HuH-7.5 (cell line): ENCODE measurements at regions not wholly inside any gene's neighbourhood (a gene's known extent, or its start where the extent isn't known, plus 50 kb on each side); places are given as distances from the start of the nearest gene placed in this dataset.

Experiments
- DNase-seq: peaks from one replicate; pipeline ENCODE4 v3.0.0; 2011; ENCODE audit warnings: low spot score

DNA sequence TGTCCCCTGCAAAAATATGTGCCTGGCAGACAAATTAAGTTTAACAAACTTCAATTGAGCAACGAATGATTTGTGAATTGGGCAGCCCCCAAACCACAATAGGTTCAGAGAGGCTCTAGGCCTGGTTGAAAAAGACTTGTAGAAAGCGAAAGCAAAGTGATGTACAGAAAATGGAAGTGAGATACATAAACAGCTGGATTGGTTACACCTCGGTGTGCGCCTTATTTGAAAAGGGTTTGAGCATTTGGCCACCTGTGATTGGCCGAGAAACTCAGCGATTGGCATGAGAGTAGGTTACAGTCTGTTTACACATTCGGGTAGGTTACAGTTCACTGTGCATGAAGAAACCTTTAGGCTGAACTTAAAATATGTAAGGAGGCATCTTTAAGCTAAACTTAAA is 136.9 kb downstream of the CD83 start:
- no peak for DNase-seq

- DNase-seq, result no peak
Observed at GRCh38 chr6:14255916-14256315, 138.3 kb downstream of the CD83 start.

DNA sequence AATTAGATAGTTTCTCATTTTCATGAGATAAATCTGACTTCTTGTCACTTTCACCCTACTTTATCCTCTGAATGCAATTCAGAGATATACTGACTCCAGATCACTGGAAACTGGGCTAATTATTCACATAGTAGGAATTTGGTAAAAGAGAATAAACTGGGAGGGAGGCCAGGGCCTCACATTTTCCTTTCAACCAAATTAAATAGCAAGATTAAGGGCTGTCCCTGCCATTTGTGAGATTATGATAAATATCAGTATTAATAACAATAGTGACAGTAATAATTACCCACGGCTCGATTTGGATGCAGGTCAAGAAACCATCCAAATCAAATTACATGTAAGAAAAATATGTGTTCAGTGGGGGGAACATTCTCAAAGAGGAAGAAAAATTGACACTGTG is 140.5 kb downstream of the CD83 start:
- DNase-seq, result no peak

- DNase-seq, result no peak
Observed at GRCh38 chr6:14258695-14259593, 141.4 kb downstream of the CD83 start.

- no peak for DNase-seq
Observed at GRCh38 chr6:14259594-14260152, 142.1 kb downstream of the CD83 start.

DNA sequence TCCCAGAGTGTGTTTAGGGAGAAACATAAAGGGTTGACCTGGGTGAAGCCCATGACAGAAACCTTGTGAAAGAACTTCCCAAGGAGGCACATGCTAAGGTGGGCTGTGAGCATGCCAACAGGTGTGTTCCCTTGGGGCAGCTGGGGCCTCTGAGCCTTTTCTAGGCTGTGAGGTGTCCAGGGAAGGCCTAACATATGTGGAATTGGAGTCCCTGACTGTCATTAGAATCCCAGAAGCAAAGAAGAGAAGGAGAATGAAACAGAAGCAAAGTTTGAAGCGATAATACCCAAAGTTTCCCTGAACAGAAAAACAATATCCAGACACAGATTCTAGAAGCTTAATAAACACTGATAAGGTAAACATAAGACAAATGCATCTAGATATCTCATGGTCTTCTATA is 143.3 kb downstream of the CD83 start:
- DNase-seq, result no peak

DNA sequence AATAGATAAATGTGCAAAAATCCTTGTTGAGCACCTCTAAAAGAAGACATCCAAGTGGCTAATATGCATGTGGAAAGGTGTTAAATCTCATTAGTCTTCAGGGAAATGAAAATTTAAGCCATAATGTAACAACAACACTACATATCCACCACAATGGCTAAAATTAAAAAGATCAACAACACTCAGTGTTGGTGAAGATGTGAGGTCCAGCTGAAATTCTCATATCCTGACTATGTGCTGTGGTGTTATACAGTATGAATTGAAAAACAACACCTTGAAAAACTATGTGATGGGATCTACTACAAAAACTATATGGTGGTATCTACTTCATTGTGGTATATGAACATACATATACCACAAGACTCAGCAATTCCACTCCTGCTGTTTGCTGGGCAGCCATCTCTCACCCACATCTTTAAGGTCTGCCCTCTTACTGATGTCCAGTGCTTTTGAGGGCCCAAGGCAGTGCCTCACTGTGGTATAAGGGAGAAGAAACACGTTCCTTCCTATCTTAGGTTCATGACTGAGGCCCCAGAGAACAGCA is 146.4 kb downstream of the CD83 start:
- no peak for DNase-seq

- no peak for DNase-seq
Observed at GRCh38 chr6:14265049-14266021, 147.8 kb downstream of the CD83 start.

GRCh38 chr6:14266266-14266665 is 148.7 kb downstream of the CD83 start:
- no peak for DNase-seq

GRCh38 chr6:14267885-14268660 is 150.5 kb downstream of the CD83 start:
- DNase-seq, result no peak

DNA sequence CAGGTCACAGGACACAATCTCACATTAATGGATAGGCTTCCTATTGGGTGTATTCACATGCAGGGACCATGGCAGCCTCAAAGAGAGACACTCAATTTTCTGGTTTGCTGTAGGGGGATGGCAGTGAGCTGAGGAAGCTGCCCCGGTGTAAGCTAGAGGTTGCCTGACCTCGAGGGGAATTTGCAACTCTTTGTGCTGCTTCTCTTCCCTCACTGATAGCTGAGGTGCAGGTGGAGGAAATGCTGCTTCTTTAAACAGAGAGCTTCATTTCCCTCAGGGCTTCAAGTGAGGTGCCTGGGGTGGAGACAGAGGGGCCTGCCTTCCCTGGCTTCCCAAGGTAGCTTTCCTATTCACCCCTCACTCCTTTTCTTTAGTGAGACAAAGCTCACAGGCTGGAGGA is 151.9 kb downstream of the CD83 start:
- DNase-seq, result no peak

DNA sequence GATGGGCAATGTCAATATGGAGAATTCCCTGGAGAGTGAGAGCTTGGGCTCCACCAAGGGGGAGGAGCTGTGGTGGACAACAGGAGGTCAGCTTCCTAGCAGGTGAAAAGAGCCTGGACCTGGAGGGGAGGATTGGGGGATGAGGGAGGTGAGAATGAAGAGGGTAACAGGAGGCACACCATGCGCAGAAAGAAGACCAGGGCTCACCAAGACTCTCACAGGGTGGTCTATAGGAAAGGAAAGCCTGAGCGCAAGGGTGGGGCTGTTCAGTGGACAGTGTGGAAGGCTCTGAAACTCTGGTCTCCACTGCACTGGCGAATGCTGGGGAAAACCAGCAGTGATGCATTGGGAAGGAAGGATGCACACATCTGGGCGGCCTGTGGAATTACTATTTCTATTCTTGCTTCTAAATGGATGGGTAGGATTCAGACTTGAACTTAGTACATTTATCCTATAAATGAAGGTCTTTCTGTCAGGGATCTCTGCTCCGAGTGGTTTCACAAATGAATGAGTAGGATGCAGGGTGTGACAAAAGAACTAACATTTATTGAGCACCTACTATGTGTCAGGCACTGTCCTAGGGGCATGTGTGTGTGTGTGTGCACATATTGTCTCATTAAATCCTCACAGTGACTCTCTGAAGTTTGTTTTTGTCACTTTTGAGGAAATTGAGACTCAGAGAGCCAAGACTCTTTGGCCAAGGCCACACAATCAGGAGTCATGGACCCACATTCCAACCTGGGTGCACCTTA is 152.7 kb downstream of the CD83 start:
- DNase-seq, result no peak

- DNase-seq, result no peak
Observed at GRCh38 chr6:14270925-14271788, 153.6 kb downstream of the CD83 start.

DNA sequence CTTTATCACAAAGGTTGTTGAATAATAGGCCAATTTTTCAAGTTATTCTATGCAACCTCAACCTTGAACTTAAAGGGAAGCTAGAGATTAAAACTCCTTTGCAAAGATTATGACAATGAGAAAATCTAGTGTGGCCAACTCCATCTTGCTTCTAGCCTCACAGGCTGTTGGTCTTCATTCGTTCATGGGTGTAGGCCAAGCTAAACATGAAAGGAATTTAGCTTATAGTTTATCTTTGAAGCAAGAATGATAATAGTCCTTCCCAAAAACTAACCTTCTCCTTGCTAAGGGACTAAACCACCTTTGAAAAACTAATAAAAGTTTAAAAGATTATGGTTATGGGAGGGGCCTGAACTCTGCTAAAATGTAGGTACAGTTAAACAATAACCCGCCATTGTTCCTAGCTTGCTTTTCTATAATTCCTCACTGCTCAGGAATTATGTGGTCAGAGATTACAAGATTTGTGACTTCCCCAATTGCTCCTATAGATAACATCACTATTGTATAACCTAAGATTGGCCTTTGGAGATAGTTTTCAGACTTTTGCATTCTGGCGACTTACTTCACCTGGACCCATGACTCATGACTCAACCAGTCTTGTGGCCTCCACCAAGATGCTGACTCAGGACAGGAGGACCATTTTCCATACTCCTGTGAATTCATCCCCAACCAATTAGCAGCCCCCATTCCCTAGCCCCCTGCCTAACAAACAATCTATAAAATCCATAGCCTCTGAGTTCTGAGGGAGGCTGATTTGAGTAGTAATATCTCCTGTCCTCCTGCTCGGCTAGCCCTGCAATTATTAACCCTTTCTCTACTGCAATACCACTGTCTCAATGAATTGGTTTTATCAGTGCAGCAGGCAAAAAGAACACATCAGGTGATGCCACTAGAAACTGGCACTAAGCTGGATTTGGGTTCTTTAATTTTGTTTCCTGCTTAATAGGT is 154.5 kb downstream of the CD83 start:
- no peak for DNase-seq

- no peak for DNase-seq
Observed at GRCh38 chr6:14272737-14273085, 155.1 kb downstream of the CD83 start.

DNA sequence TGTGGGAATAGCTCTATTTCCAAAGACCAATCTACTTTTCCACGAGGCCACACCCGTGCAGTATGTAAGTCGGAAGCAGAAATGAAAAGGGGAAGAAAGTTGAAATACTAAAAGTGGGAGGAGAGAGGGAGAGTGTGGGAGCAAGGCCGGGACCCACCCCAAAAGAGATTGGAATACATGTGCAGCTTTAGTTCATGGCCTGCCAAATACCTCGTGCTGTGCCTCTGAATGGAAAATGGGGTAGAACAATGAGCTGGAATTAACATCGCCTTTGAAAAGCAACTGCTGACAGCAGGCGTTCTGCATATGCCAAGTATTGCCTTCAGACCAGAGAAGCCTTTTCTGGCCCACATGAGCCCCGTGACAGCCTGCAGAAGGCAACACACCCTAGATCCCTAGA is 155.6 kb downstream of the CD83 start:
- DNase-seq, result no peak

DNA sequence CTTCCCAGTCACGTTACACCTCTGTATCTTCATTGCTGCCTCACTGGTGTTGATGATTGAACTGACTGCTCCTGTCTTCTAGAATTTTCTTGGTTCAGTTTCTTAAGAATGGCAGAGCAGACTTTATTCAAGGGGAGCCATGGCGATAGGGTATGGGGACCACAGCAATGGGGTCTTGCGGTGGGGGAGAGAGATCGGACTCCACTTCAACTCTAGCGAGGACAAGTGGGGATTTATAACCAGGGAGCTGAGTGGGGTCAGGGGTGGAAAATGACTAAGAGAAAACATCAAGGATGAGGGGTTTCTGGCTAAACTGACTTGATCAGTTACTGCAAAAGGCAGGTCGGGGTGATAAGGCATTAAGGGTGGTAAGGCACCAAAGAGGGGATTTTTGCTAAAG is 156.4 kb downstream of the CD83 start:
- no peak for DNase-seq

- no peak for DNase-seq
Observed at GRCh38 chr6:14274546-14275492, 157.2 kb downstream of the CD83 start.
